GM18870 (cell line): ENCODE measurements at regions not wholly inside any gene's neighbourhood (a gene's known extent, or its start where the extent isn't known, plus 50 kb on each side); places are given as distances from the start of the nearest gene placed in this dataset.
"Not testable (repeated sequence)": the region's sequence is repeated elsewhere in the genome, so short reads cannot be mapped to it uniquely, and the experiment has no call there.

Experiments used
- ATAC-seq: cut with Tn5 transposase; IDR thresholded peaks from one replicate; pipeline ENCODE4 v1.9.1; 2021; ENCODE audit warnings: moderate library complexity; ENCODE audit not compliant: unreplicated experiment

DNA sequence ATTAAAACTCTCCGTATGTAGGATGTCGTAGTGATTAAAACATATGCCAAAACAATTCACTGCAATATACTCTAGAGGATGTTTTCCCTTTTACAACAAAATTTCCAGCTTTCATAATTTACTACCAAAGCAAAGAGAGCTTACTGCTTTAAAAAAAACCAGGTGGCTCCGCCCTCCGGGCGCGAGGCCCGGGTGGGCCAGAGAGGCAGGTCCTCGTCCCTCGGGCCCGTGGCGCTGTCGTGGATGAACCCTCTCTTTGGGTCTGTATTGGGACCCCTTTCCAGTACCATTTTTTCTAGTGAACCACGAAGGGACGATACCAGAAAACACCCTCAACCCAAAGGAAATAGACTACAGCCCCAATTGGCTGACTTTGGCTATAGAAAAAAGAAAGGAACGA lies 698.5 kb downstream of the C6orf118 start:
- ATAC-seq, result not testable (repeated sequence)

DNA sequence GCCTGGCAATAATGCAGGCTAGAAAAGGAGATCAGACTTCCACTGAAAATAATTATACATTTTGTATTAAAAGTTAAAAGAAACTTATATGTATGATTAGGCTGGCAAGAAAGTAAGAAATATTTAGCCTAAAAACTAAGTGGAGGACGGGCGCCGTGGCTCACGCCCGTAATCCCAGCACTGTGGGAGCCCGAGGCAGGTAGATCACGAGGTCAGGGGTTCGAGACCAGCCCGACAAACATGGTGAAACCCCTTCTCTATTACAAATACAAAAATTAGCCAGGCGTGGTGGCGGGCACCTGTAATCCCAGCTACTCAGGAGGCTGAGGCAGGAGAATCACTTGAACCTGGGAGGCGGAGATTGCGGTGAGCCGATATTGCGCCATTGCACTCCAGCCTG lies 707.0 kb downstream of the C6orf118 start:
- ATAC-seq, result not testable (repeated sequence)

DNA sequence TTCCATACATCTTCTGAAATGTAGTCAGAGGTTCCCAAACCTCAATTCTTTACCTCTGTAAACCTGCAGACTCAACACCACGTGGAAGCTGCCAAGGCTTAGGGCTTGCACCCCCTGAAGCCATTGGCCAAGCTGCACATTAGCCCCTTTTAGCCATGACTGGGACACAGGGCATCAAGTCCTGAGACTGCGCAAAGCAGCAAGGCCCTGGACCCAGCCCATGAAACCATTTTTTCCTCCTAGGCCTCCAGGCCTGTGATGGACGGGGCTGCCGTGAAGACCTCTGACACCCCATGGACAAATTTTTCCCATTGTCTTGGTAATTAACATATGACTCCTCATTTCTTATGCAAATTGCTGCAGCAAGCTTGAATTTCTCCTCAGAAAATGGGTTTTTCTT lies 727.8 kb downstream of the C6orf118 start:
- no peak for ATAC-seq

DNA sequence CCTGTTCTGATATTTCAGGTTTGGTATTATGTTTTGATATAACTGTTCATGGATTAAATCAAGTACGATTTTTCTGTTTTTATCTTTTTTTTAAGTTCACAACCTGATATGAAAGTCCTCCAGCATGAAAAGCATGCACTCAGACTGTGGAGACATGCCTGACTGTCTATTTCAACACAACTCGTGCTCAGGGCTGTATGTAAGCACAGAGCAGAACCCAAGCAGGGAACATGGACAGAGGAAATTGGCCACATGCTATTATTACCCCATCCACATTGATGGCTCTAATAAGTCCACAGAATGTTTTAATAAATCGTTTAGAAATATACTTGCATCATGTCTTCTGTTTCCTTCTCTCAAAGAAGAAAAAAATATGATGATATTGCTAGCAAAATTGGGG lies 730.4 kb downstream of the C6orf118 start:
- ATAC-seq, result no peak

DNA sequence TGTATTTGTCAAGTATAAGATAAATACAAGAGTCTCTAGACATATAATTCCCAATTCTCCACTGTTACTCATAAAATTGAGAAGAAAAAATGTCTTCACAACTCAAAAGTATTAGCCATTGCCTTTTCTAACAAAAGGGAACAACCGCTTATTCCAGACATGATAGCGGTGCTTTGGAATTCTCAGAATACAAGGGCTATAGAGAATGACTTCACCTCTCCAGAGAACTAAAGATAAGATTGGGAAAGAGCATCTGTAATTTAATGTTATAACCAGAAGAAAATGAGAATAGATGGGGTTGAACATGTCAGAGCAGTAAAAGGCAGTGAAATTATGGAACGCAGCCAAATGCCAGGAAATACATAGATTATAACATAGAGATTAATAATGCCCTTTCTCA lies 730.8 kb downstream of the C6orf118 start:
- ATAC-seq, result no peak

DNA sequence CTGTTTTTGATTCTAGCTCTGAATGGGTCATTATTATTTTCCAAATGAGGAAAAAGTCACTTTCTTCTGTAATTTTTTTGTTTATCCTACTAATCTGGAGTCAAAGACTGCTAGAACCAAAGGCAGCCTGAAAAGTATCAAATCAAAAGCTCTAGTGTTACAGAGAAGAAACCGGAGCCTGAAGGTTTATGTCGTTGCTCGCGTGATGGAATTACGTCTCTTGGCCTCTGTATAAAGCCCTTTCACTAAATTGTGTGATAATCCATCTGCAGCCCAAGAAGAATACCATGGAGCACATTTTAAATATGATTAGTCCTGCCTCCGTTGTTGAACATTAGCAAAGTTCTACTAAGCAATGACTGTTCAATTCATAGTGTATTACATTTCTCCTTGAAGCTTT lies 738.6 kb downstream of the C6orf118 start:
- ATAC-seq, result no peak

DNA sequence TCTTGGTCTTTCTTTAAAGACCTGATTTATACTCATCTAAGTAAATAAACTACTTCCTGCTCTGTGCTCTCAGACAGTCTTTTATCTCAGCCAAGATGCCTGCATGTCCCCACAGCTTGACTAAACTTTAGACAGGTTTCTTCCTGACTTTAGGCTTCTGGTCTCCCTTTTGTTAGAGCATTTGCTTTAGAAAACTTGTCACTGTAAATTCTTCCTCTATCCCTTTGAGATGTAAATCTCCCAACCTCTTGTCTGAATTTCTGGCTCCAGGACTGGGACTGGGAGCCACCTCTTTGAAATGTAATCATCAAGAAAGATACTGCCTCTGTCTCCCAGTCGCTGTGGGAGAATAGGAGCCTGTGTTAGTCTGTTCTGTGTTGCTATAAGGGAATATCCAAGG lies 739.9 kb downstream of the C6orf118 start:
- ATAC-seq, result no peak

DNA sequence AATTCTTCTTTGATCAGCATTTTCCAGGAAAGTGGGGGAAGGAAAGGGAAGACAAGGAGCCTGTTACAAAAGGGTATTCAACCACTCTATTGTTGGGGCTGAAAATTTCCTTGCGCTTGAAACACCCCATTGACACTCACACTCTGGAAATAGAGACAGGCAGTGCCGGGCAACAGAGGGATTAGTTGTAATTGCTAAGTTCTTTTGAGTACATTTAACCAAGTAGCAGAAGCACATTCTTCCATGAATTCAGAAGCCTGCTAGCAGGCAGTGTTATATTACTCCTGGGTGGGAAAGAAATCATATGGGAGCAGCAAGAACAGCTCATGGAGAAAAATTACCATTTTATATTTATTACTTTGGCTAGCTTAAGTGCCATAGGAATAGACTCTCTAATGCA lies 745.5 kb downstream of the C6orf118 start:
- ATAC-seq, result no peak

DNA sequence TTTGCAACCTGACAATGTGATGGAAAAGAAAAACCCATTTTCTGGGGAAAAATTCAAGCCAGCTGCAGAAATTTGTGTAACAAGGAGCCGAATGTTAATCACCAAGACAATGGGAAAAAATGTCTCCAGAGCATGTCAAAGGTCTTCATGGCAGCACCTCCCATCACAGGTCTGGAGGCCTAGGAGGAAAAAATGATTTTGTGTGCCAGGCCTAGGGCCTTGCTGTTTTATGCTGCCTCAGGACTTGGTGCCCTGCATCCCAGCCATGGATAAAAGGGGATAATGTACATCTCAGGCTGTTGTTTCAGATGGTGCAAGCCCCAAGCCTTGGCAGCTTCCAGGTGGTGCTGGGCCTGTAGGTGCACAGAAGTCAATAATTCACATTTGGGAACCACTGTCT lies 747.7 kb downstream of the C6orf118 start:
- no peak for ATAC-seq

DNA sequence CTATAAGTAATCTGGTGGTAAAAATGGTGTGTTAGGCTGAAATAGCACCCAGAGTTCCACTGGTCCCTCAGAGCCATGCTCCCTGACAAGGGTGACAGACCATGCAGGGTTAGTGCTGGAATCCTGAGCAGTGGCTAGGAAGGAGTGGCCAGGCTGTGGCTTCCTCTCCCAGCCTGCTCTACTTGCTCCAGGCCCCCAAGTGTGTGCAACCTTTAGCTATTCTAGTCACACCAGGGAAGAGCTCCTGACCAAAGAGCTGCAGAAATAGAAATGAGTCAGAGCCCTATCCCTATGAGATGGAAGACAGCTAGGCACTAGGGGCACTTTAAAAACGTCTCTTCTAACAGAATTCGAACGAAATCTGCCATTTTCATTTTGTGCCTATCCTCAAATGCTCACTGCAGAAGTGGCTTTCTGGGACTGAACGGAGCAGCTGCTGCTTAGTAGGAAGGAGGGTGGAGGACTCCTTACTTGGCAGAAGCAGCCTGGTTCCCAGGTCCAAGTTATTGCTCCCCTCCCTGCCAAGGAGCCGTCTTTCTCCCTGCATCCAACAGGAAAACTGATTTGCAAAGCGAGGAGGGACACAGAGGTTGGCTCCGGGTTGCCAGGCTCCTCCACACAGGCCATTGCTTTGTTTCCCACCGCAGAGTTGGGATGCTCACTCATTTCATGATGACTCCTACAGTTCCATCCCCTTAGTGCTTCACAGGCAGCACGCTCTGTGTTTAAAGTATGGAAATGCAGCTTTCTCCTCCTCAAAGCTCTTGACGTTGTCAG lies 754.5 kb downstream of the C6orf118 start:
- ATAC-seq, result no peak

DNA sequence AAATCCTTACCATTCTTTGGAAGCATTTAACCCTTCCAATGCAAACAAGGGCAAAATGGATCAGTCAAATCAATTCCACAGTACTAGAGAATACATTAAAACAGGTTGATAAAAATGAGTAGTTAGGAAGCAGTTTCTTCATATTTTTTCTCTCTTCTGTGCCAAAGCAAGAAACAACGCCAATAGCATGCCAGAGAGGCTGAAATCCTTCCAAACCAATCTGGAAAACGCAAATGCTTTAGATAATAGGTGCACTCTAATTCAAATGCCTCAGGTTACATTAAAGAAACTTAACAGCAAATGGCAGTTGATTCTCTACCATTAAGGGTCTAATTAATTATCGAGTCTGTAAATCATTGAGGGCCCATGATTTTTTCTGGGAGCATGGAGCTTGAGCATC lies 755.2 kb downstream of the C6orf118 start:
- ATAC-seq, result no peak

DNA sequence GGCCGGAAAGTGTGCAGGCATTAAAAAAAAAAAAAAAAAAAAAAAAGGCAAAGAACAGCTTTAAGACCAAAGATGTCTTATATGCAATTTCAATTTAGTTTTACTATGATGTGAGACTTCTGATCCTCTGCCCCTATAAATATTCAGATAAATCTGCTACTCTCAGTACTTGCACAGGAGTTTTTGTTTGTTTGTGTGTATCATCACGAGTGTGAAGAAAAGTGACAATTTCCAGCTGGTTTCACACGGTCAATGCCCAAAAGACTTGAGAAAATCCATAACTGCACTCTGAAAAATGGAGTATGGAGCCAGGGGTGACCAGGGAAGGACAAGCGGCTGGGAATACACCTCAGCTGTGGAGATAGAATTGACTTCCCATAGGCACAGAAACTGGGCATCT lies 757.7 kb downstream of the C6orf118 start:
- ATAC-seq, result no peak

DNA sequence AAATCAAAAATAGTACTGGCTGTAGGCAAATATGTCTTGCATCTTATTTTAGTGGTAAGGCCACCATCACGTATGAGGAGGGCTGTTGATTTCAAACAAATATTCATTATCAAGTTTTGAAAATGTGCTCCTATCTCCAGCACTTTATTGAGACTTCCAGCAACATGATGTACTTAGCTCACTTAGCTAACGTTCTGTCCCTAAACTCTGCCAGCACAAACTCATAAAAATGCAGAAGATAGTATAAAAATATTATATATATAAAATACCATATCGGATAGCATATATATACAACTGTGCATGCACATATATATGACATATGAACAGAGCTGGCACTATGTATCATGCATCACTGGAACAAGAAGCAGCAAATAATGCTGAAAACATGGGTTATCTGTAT lies 762.3 kb downstream of the C6orf118 start:
- ATAC-seq, result no peak

DNA sequence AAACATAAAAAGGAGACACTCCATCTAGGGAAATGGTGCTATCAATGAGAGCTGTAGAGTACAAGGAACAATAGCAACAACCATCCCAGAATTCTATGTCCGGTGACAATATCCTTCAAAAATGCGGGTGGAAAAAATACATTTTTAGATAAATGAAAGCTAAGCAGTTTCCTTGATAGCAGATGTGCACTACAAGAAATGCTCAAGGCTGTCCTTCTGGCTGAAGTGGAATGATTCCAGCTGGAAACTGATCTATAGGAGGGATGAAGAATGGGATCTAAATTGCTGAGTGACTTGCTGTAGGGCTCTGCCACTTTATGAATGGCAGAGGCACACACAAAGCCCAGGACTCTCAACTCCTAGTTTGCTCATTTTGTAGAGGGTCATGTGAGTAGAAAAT lies 763.1 kb downstream of the C6orf118 start:
- ATAC-seq, result no peak

DNA sequence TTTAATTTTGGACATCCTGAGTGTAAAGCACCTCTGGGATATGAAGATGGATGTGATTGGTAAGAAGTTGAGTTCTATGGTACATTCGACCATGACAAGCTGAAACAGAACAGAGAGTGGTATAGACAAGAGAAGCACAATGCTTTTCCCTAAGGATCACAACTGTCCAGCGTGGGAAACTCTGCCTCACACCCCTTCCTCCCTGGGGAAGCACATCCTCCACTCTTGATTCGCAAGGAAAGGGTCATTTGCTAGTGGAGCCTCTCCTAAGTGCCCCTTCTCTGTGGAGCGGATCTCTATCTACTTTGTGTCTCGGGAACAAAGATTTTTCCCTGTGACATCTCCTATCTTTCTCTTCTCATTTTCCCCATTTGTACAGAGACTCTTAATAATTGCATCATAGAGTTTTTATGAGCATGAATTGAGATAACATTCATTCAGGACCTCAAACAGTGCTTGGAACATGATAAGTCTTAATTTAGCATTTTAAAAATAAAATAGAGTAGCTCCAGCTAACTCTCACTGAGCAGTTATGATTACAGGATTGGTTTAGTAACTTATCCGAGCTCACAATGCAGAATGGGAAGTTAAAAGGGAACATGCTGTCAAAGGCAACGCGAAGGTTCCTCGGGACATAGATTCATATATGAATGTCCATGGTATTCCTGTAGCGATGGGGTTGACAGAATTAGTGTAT lies 775.2 kb downstream of the C6orf118 start:
- ATAC-seq, result no peak

DNA sequence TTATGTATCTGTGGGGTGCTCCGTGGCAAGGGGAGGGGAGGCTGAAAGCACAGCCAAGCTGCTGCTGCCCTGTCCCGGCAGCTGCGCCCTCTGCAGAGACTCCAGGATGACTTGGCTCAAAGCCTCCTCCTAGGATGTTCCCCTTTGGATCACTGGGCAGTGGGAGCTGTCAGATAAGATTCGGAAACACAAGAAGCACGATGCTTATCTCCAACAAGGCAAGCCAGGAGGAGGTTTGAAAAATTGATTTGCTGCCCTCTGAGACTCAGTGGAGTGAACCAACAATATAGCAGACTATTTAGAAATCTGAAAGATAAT lies 776.4 kb downstream of the C6orf118 start:
- no peak for ATAC-seq

DNA sequence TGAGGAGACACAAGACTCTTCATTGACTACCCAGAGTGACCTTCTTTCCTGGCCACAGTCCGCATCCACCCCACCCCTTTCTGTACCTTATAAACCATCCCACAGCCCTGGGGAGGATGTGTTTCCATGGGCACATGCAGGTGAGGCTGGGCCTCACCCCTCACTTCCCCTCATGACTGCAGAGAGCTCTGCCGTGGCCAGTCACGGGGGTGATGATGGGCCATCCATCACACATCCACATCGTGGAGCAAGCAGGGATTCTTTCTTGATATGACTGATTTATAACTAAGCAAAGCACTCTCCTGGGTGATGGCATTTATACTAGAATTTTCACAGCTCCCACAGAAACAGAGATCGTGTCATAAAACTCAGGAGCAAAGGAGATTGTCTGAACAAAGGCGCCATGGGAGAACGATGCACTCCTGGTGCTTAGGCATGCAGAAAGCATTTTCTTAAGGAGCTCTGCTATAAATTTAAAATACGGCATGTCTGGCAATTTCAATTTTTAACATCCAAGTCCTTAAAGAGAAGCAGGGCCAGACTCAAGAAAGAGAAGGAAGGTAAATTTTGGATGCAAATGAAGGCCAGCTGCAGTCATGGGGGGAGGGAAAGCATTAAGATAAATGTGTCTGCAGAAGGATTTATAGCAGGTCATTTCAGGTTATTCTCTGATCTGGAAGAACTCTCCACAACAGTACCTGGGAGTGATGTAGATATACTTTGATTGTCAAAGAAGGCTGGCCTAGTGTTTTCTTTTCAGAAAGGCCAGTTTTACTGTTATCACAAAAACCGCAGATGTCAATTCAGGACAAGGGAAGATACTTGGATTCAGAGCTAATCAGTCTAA lies 777.0 kb downstream of the C6orf118 start:
- ATAC-seq, result no peak

DNA sequence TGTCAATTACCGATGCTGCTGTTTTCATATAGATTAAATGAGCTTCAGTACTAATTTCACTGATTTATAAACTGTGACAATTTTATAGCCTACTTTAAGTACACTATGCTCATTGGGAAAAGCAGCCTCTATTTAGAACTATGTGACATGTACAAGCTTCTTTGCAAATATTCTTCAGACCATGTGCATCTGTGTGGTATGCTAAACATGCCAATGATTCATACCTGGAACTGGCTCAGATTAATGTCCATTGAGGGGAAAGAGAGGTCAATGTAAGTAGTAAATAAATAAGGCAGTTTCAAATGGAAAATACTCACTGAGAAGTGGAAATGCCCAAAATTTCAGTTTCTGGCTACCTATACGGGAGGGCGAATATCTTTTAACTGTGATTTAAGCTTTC lies 777.7 kb downstream of the C6orf118 start:
- ATAC-seq, result no peak

DNA sequence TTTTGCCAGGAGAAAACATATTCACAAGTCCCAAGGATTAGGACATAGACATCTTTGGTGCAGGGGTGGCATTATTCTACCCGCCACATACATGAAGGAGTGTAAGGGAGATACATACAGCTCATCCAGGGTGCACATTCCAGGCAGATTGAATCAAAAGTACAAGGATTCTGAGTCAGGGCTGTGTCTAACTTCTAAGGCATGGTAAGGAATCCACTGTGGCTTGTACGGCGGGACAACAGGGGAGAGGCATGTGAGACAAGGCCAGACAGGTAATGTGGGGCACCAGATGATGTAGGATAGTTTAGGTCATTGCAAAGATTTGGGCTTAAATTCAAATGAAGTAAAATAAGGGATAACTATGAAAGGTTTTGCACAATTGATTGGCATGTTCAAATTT lies 780.9 kb downstream of the C6orf118 start:
- no peak for ATAC-seq

DNA sequence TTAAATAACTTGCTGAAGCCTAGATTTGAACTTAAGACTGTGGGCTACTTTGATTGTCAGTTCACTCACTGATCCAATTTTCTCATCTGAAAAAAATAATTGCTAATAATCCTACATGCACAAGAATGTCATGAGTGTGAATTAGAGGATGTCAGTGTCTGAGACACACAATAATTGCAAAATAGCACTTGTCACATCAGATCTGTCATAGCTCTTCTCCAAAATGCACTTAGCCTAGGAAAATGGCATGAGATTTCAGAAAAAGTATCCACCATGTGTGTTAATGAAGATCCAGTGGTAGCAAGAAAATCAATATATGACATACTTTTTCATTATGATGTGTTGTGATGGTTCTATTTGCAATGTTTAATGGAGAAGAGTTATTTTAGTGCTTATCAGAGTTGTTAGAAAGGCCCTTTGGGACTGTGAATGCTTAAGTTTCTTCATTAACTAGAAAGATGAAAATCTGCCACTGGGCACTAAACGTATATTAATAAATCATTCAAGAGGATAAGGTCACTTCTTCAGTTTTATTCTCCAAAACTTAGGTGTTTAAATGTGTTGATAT lies 786.2 kb downstream of the C6orf118 start:
- ATAC-seq, result no peak

DNA sequence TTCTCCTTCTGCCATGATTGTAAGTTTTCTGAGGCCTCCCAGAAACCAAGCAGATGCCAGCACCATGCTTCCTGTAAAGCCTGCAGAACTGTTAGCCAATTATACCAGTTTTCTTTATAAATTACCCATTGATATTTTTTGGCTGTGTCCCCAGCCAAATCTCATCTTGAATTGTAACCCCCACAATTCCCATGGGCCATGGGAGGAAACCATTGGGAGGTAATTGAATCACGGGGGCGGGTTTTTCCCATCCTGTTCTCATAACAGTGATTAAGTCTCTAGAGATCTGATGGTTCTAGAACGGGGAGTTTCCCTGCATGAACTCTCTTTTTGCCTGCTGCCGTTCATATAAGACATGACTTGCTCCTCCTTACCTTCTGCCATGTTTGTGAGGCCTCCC lies 788.5 kb downstream of the C6orf118 start:
- ATAC-seq, result no peak
